HEK293 (cell line): ENCODE measurements at regions not wholly inside any gene's neighbourhood (a gene's known extent, or its start where the extent isn't known, plus 50 kb on each side); places are given as distances from the start of the nearest gene placed in this dataset.

Experiments
- CTCF ChIP-seq: fragments of 450-650 bp; formaldehyde crosslinking; IDR thresholded peaks from 2 replicates; pipeline ENCODE4 v1.5.1; 2016; ENCODE audit warnings: missing biosample characterization, missing genetic modification characterization
- KLF16 ChIP-seq: fragments of 450-650 bp; formaldehyde crosslinking; IDR thresholded peaks from 2 replicates; pipeline ENCODE4 v1.5.1; 2017; ENCODE audit warnings: missing biosample characterization, missing genetic modification characterization
- ZBTB1 ChIP-seq: fragments of 450-650 bp; formaldehyde crosslinking; IDR thresholded peaks from 2 replicates; pipeline ENCODE4 v1.5.1; 2016; ENCODE audit warnings: missing biosample characterization, missing genetic modification characterization
- ZNF140 ChIP-seq: fragments of 450-650 bp; formaldehyde crosslinking; IDR thresholded peaks from 2 replicates; pipeline ENCODE4 v1.5.1; 2016; ENCODE audit warnings: missing biosample characterization, missing genetic modification characterization
- ZNF214 ChIP-seq: fragments of 450-650 bp; formaldehyde crosslinking; IDR thresholded peaks from 2 replicates; pipeline ENCODE4 v1.5.1; 2017; ENCODE audit warnings: missing biosample characterization, mild to moderate bottlenecking, missing genetic modification characterization, borderline replicate concordance
- ZNF76 ChIP-seq: fragments of 450-650 bp; formaldehyde crosslinking; IDR thresholded peaks from 2 replicates; pipeline ENCODE4; 2016; ENCODE audit warnings: low read depth, missing biosample characterization, missing genetic modification characterization, borderline replicate concordance

DNA sequence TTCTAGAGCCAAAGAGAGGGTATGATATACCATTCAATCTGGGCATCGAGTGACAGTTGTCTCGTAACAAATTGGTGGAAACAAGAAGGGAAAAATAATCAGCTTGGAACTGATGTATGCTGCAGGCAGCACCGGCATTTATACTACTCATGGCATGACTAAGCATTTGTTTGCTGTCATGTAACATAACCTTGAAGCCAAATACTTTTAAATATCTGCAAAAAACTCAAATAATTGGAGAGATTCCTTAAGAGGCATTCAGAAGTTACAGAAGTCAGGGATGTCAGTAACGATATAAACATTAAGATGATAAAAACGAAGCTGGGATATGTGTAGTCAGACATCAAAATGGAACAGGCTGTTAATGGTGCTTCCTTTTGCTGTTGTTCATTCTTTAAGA is 157.3 kb upstream of the MMADHC start:
- TF ChIP-seq ZNF140 (tag by site-specific recombination) (no peak), KLF16 (tag by site-specific recombination) (no peak), ZNF214 (tag by site-specific recombination) (no peak), CTCF (tag by site-specific recombination) (no peak), ZBTB1 (tag by site-specific recombination) (no peak), ZNF76 (tag by site-specific recombination) (no peak)
